Nephron progenitor cell (in vitro differentiated cells): ENCODE measurements at regions not wholly inside any gene's neighbourhood (a gene's known extent, or its start where the extent isn't known, plus 50 kb on each side); places are given as distances from the start of the nearest gene placed in this dataset.

Experiments
- DNase-seq: peaks from one replicate; pipeline ENCODE4 v3.0.0; 2021
- H3K27ac Mint-ChIP-seq: 2 replicates; pipeline ENCODE4 v1.8.0; 2021; ENCODE audit warnings: mild to moderate bottlenecking, moderate library complexity, mixed read lengths
- H3K27me3 Mint-ChIP-seq: 2 replicates; pipeline ENCODE4 v1.8.0; 2021; ENCODE audit warnings: mild to moderate bottlenecking, low read depth, mixed read lengths; ENCODE audit not compliant: poor library complexity
- H3K36me3 Mint-ChIP-seq: 2 replicates; pipeline ENCODE4 v1.8.0; 2021; ENCODE audit warnings: low read depth, mixed read lengths
- H3K4me1 Mint-ChIP-seq: 2 replicates; pipeline ENCODE4 v1.8.0; 2021; ENCODE audit warnings: mixed read lengths
- H3K4me3 Mint-ChIP-seq: 2 replicates; pipeline ENCODE4 v1.8.0; 2021; ENCODE audit warnings: mild to moderate bottlenecking, moderate library complexity, mixed read lengths
- H3K9me3 Mint-ChIP-seq: 2 replicates; pipeline ENCODE4 v1.8.0; 2021; ENCODE audit warnings: mild to moderate bottlenecking, moderate library complexity, mixed read lengths
- CTCF ChIP-seq: fragments of 200-600 bp; sonication (generic); IDR thresholded peaks from 2 replicates; pipeline ENCODE4 v1.5.0; 2021; ENCODE audit warnings: antibody characterized with exemption

GRCh38 chr2:236805800-236806531, 236.3 kb downstream of the ACKR3 start:
- TF ChIP-seq CTCF: no peak

GRCh38 chr2:236809716-236810115, 240.1 kb downstream of the ACKR3 start:
- peaks cover 22% of the 10 kb centered on the region for H3K36me3 Mint-ChIP-seq
- no peak for TF ChIP-seq CTCF
- H3K27ac Mint-ChIP-seq: no peak overlapping the region
- peaks cover 12% of the 10 kb centered on the region for H3K4me1 Mint-ChIP-seq
- peaks cover 7% of the 10 kb centered on the region for H3K27me3 Mint-ChIP-seq
- H3K9me3 Mint-ChIP-seq: peaks cover 57% of the 10 kb centered on the region
- no peak overlapping the region for H3K4me3 Mint-ChIP-seq
- no peak for DNase-seq

More at GRCh38 chr2:236805800-236806531, 236.3 kb downstream of the ACKR3 start:
- Mint-ChIP-seq H3K9me3 (peaks cover 52% of the 10 kb centered on the region), H3K36me3 (peaks cover 22% of the 10 kb centered on the region), H3K27me3 (peaks cover 10% of the 10 kb centered on the region), H3K4me1 (no peaks in the 10 kb centered on the region), H3K4me3 (no peak overlapping the region), H3K27ac (no peak overlapping the region)
- DNase-seq: no peak

GRCh38 chr2:236811062-236811656, 241.5 kb downstream of the ACKR3 start:
- Mint-ChIP-seq H3K27ac (no peak overlapping the region), H3K4me3 (no peak overlapping the region), H3K9me3 (peaks cover 52% of the 10 kb centered on the region), H3K36me3 (peaks cover 18% of the 10 kb centered on the region), H3K4me1 (peaks cover 12% of the 10 kb centered on the region), H3K27me3 (peaks cover 11% of the 10 kb centered on the region)
- TF ChIP-seq CTCF: no peak
- DNase-seq: no peak

- H3K36me3 Mint-ChIP-seq: peaks cover 6% of the 10 kb centered on the region
- no peak for DNase-seq
- peaks cover 16% of the 10 kb centered on the region for H3K4me1 Mint-ChIP-seq
- H3K27ac Mint-ChIP-seq: no peak overlapping the region
- no peak overlapping the region for H3K4me3 Mint-ChIP-seq
- peaks cover 27% of the 10 kb centered on the region for H3K9me3 Mint-ChIP-seq
- peaks cover 23% of the 10 kb centered on the region for H3K27me3 Mint-ChIP-seq
- TF ChIP-seq CTCF: no peak
These were observed 244.1 kb downstream of the ACKR3 start for GRCh38 chr2:236813766-236814165.

- no peaks in the 10 kb centered on the region for H3K36me3 Mint-ChIP-seq
- no peak overlapping the region for H3K27ac Mint-ChIP-seq
- TF ChIP-seq CTCF: no peak
- H3K27me3 Mint-ChIP-seq: peaks cover 23% of the 10 kb centered on the region
- H3K9me3 Mint-ChIP-seq: peaks cover 19% of the 10 kb centered on the region
- no peak for DNase-seq
- peaks cover 25% of the 10 kb centered on the region for H3K4me1 Mint-ChIP-seq
- no peak overlapping the region for H3K4me3 Mint-ChIP-seq
These were observed 245.0 kb downstream of the ACKR3 start for GRCh38 chr2:236814593-236814992.

DNA sequence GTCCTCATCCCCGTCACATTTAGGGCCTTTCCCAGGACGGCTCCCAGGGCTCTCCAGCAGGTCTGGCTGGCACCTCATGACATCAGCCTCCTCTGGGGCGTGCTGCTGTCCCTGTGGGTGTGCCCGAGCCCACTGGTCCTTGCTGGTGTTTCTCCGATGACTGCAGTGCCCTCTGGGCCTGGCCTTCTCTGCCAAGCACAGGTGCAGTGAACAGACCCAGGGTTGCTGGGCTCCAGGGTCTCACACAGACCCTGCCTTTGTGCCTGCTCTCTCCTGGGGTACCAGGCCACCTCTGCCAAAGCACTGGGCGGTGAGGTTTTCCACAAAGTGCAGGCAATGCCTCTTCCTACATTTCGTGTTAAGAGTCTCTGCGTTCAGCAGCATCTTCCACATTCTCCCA, 246.1 kb downstream of the ACKR3 start:
- DNase-seq: no peak
- peaks cover 12% of the 10 kb centered on the region for H3K9me3 Mint-ChIP-seq

More for the DNA sequence above, 246.1 kb downstream of the ACKR3 start:
- H3K36me3 Mint-ChIP-seq: no peaks in the 10 kb centered on the region
- peaks cover 23% of the 10 kb centered on the region for H3K27me3 Mint-ChIP-seq
- H3K4me3 Mint-ChIP-seq: no peak overlapping the region
- H3K27ac Mint-ChIP-seq: no peak overlapping the region
- no peak for TF ChIP-seq CTCF
- peaks cover 34% of the 10 kb centered on the region for H3K4me1 Mint-ChIP-seq
